Activated CD8-positive, alpha-beta memory T cell treated with anti-CD3 and anti-CD28 coated beads, Interleukin-2, amount 10 ng/mL, durations not matched to agents 7 days and 5 days (primary cell): ENCODE measurements at regions not wholly inside any gene's neighbourhood (a gene's known extent, or its start where the extent isn't known, plus 50 kb on each side); places are given as distances from the start of the nearest gene placed in this dataset.
"Not testable (repeated sequence)": the region's sequence is repeated elsewhere in the genome, so short reads cannot be mapped to it uniquely, and the experiment has no call there.

Experiments used
- ATAC-seq: fragments of 150-1000 bp; cut with Tn5 transposase; one replicate; pipeline ENCODE4 v1.10.0; 2021; ENCODE audit warnings: moderate library complexity
- CTCF ChIA-PET: fragments of 350-600 bp; sonication (Branson Sonifier 250); formaldehyde crosslinking; loops from one replicate; lab custom pipeline; 2021; ENCODE audit warnings: antibody characterized with exemption; lab: Charles Lee
- DNase-seq: peaks from one replicate; pipeline ENCODE4 v3.0.0-alpha.2; 2020
- H3K27ac Mint-ChIP-seq: one replicate; pipeline ENCODE4 v1.8.0; 2021; ENCODE audit warnings: mild to moderate bottlenecking, mixed read lengths
- H3K27me3 Mint-ChIP-seq: one replicate; pipeline ENCODE4 v1.8.0; 2021; ENCODE audit warnings: mixed read lengths
- H3K36me3 Mint-ChIP-seq: one replicate; pipeline ENCODE4 v1.8.0; 2021; ENCODE audit warnings: mild to moderate bottlenecking, mixed read lengths
- H3K4me1 Mint-ChIP-seq: one replicate; pipeline ENCODE4 v1.8.0; 2021; ENCODE audit warnings: mixed read lengths
- H3K4me3 Mint-ChIP-seq: one replicate; pipeline ENCODE4 v1.8.0; 2021; ENCODE audit warnings: mild to moderate bottlenecking, moderate library complexity, mixed read lengths
- H3K9me3 Mint-ChIP-seq: one replicate; pipeline ENCODE4 v1.8.0; 2022; ENCODE audit warnings: low read depth, mixed read lengths

GRCh38 chrX:887724-888123 is 257.1 kb downstream of the SHOX start:
- peaks cover 30% of the 10 kb centered on the region for H3K9me3 Mint-ChIP-seq
- H3K36me3 Mint-ChIP-seq, CTCF ChIA-PET, H3K27me3 Mint-ChIP-seq, DNase-seq, H3K4me1 Mint-ChIP-seq, ATAC-seq, H3K4me3 Mint-ChIP-seq, H3K27ac Mint-ChIP-seq: not testable (repeated sequence)

- H3K4me3 Mint-ChIP-seq = no peak overlapping the region
- H3K9me3 Mint-ChIP-seq = peaks cover 20% of the 10 kb centered on the region
- no peaks in the 10 kb centered on the region for H3K36me3 Mint-ChIP-seq
- DNase-seq (no peak), ATAC-seq (no peak)
- H3K27me3 Mint-ChIP-seq = no peaks in the 10 kb centered on the region
- H3K27ac Mint-ChIP-seq = no peak overlapping the region
- CTCF ChIA-PET = no interaction called here
- H3K4me1 Mint-ChIP-seq = no peaks in the 10 kb centered on the region
Measured at GRCh38 chrX:883588-883987, 253.0 kb downstream of the SHOX start.

- H3K9me3 Mint-ChIP-seq, H3K27ac Mint-ChIP-seq, DNase-seq, H3K4me3 Mint-ChIP-seq, ATAC-seq, H3K27me3 Mint-ChIP-seq, CTCF ChIA-PET, H3K36me3 Mint-ChIP-seq, H3K4me1 Mint-ChIP-seq: not testable (repeated sequence)
Measured at GRCh38 chrX:879756-880698, 249.4 kb downstream of the SHOX start.

DNA sequence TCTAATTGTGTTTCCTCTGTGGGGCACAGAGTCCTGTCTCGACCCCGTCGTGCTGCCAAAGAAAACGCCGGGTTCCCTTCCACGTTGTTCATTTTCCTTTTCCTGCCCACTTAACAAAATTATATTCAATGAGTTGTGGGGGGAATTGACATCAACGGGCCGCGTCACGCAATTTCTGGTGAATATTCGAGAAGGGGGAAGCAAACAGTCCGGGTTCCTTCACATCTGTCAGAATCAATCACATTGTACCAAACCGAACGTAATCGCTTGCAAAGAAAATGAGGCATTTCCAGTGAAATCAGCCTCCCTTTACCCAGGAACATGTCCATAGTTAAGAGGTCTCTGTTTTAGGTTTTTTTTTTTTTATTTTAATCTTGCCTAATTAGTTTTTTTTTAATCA is 243.5 kb downstream of the SHOX start:
- H3K4me1 Mint-ChIP-seq = no peaks in the 10 kb centered on the region
- DNase-seq = no peak
- CTCF ChIA-PET = no interaction called here
- no peak for ATAC-seq
- H3K36me3 Mint-ChIP-seq = peaks cover 2% of the 10 kb centered on the region
- H3K27ac Mint-ChIP-seq = no peak overlapping the region
- H3K4me3 Mint-ChIP-seq = no peak overlapping the region
- no peaks in the 10 kb centered on the region for H3K27me3 Mint-ChIP-seq
- H3K9me3 Mint-ChIP-seq = peaks cover 13% of the 10 kb centered on the region

DNA sequence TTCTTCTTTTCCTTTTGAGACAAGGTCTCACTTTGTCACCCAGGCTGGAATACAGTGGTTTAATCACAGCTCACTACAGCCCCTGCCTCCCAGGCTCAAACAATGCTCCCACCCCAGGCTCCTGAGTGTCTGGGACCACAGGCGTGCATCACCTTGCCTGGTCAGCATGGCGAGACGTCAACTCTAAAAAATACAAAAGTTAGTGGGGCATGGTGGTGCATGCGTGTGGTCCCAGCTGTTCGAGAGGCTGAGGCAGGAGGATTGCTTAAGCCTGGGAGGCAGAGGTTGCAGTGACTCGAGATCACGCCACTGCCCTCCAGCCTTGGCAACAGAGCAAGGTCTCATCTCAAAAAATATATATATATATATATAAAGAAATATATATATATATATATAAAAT is 242.4 kb downstream of the SHOX start:
- no peaks in the 10 kb centered on the region for H3K27me3 Mint-ChIP-seq
- H3K4me3 Mint-ChIP-seq = no peak overlapping the region
- ATAC-seq (no peak), DNase-seq (no peak)
- H3K36me3 Mint-ChIP-seq = peaks cover 2% of the 10 kb centered on the region
- CTCF ChIA-PET = no interaction called here
- no peak overlapping the region for H3K27ac Mint-ChIP-seq
- peaks cover 13% of the 10 kb centered on the region for H3K9me3 Mint-ChIP-seq
- H3K4me1 Mint-ChIP-seq = no peaks in the 10 kb centered on the region

DNA sequence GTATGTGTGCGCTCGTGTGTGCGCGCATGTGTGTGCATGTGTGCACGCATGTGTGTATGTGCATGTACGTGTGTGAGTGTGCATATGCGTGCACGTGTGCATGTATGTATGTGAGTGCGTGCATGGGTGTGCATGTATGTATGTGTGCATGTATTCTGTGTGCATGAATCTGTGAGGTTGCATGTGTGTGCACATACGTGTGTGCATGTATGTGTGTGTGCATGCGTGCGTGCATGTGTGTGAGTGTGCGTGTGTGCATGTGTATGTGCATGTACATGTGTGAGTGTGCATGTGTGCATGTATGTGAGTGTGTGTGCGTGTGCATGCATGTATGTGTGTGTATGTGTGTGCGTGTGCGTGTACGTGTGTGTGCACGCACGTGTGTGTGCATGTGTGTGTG is 241.5 kb downstream of the SHOX start:
- H3K27me3 Mint-ChIP-seq = no peaks in the 10 kb centered on the region

DNA sequence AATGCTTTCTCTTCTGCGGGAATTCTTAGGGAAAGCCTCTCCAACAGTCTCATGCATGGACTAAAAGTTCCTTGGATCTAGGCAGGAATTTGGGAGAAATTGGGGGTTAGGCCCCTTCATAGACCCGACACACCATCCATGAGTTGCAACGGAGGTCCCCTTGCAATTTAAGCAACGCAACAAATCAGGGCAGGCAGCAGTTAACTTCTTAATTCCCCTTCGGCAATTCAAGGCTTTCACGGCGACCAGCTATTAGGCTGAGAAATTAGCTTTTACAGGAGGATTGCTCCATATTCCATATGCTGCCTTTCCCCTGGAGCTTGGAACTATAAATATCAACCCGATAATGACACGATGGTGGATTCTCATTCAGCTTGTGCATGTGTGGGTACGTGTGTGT is 241.0 kb downstream of the SHOX start:
- ATAC-seq (no peak), DNase-seq (no peak)
- Mint-ChIP-seq H3K4me1 (no peaks in the 10 kb centered on the region), H3K4me3 (no peak overlapping the region), H3K9me3 (peaks cover 10% of the 10 kb centered on the region), H3K27ac (no peak overlapping the region), H3K36me3 (peaks cover 2% of the 10 kb centered on the region), H3K27me3 (no peaks in the 10 kb centered on the region)
- CTCF ChIA-PET = no interaction called here

More for the DNA sequence above, 241.5 kb downstream of the SHOX start:
- H3K4me3 Mint-ChIP-seq = no peak overlapping the region
- DNase-seq = no peak
- CTCF ChIA-PET = no interaction called here
- peaks cover 10% of the 10 kb centered on the region for H3K9me3 Mint-ChIP-seq
- H3K27ac Mint-ChIP-seq = no peak overlapping the region
- H3K4me1 Mint-ChIP-seq = no peaks in the 10 kb centered on the region
- ATAC-seq = no peak
- peaks cover 2% of the 10 kb centered on the region for H3K36me3 Mint-ChIP-seq

DNA sequence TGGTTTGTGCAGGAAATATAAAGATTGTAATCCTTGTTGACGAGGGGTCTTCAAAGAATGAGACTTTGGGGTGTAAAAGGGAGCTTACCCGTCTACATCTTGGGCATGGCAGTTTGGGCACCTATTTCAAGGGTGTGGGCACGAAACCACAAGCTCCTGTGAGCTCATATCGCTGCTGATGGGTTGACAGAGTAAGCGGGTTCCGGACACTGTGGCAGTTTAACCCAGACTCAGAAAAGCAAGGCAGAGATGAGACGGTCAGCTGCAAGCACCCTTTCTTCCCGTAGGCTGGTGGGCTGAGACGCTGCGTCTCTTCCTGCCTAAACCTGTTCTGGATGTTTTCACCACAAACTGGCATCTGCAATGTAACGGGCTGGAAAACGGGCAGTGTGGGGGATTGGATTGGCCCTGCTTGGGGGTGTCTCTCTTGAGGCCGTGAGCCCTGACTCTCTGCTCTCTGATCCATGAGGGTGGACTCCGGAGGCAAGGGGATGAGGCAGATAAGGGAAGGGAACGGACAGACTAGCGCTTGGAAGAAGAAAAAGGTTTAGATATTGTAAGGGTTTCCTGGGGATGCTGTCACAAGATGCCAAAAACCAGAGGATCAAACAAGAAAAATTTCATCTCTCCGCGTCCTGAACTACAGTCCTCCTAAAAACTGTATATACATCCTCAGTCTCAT is 237.5 kb downstream of the SHOX start:
- Mint-ChIP-seq H3K4me1 (no peaks in the 10 kb centered on the region), H3K27me3 (no peaks in the 10 kb centered on the region), H3K4me3 (no peak overlapping the region), H3K36me3 (peaks cover 2% of the 10 kb centered on the region), H3K27ac (no peak overlapping the region), H3K9me3 (peaks cover 12% of the 10 kb centered on the region)
- CTCF ChIA-PET = no interaction called here
- ATAC-seq (no peak), DNase-seq (no peak)

DNA sequence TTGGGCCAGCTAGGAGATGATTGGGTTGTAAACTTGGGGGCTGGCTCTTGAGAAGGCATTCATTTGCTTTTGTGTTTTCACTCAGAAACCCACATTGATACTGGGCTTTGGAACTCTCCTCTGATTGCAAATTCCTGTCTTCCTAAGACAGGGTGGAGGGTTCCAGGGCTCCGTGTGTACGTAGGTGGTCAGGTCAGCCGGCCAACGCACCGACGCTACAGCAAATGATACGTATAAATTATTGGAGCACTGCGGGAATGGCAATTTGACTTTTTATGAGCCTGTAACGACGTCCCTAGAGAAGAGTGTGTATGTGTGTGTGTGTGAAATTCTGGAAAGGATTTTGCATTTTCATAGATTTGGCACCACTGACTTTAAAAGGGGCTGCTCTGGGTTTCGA is 236.9 kb downstream of the SHOX start:
- Mint-ChIP-seq H3K27me3 (no peaks in the 10 kb centered on the region), H3K9me3 (peaks cover 13% of the 10 kb centered on the region), H3K4me1 (no peaks in the 10 kb centered on the region), H3K27ac (no peak overlapping the region), H3K4me3 (no peak overlapping the region), H3K36me3 (peaks cover 2% of the 10 kb centered on the region)
- CTCF ChIA-PET = no interaction called here
- ATAC-seq (no peak), DNase-seq (no peak)

DNA sequence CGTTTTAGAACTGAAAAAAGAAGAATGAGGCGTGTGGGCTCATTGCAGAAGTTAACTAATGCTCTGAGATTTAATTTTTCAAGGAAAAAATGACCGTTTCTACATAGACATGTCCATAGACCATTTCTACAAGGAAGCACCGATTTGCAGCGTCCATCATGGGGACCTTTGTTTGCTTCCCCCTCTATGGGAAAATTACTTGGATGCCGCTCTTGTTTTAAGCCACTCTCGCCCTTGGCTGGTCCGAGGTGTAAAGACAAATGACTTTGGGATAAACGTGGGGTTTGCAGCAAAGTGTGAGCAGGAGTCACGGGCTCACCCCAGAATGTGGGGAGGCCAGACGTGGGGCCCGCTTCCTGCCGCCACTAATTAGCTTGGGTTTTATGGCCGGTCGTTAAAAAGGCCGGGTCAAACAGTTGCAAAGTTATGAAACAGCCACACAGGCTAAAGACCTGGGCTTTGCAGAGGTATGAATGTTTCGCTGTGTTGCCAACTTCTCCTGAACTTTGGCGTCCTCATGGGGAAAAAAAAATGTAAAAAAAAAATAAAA is 235.9 kb downstream of the SHOX start:
- Mint-ChIP-seq H3K27ac (no peak overlapping the region), H3K4me3 (no peak overlapping the region), H3K36me3 (peaks cover 2% of the 10 kb centered on the region), H3K9me3 (peaks cover 9% of the 10 kb centered on the region), H3K27me3 (no peaks in the 10 kb centered on the region), H3K4me1 (no peaks in the 10 kb centered on the region)
- CTCF ChIA-PET = no interaction called here
- ATAC-seq (no peak), DNase-seq (no peak)

DNA sequence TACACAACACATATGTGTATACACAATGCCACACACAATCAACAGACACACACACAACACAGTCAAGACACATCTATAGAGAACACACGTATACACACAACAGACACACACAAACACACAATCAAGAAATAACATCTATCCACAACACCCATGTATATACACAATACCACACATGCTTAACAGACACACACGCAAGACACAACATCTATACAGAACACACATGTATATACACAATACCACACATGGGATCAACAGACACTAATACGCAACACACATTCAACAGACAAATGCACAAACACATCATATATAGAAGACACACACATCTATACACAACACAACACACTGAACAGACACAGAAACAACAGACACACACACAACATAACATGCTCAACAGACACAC is 234.8 kb downstream of the SHOX start:
- Mint-ChIP-seq H3K9me3 (peaks cover 7% of the 10 kb centered on the region), H3K36me3 (no peaks in the 10 kb centered on the region), H3K4me1 (no peaks in the 10 kb centered on the region), H3K27me3 (no peaks in the 10 kb centered on the region), H3K4me3 (no peak overlapping the region), H3K27ac (no peak overlapping the region)
- CTCF ChIA-PET = no interaction called here
- no peak for ATAC-seq
- no peak for DNase-seq

DNA sequence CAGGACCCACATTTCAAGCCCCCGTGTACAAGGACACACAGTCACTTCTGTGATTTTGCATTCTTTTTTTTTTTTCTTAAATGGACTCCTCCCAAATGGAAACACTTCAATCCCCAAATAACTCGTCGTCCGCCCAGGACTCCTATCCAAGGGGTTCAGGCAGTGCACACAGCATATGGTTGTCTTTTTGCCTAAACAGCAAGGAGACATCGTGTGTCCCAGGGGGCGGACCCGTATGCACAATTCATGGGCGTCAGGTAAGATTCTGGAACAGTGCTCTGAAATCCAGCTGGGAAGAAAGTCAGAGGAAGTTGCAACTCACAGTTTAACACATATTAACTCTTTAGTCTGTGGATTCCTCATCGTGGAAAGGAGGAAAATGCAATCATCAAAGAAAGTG is 231.3 kb downstream of the SHOX start:
- Mint-ChIP-seq H3K36me3 (no peaks in the 10 kb centered on the region), H3K4me1 (no peaks in the 10 kb centered on the region), H3K9me3 (peaks cover 14% of the 10 kb centered on the region), H3K27ac (no peak overlapping the region), H3K4me3 (no peak overlapping the region), H3K27me3 (no peaks in the 10 kb centered on the region)
- ATAC-seq (no peak), DNase-seq (no peak)
- CTCF ChIA-PET = no interaction called here

GRCh38 chrX:861340-861890 is 230.8 kb downstream of the SHOX start:
- Mint-ChIP-seq H3K36me3 (no peaks in the 10 kb centered on the region), H3K27ac (no peak overlapping the region), H3K4me3 (no peak overlapping the region), H3K9me3 (peaks cover 16% of the 10 kb centered on the region), H3K4me1 (no peaks in the 10 kb centered on the region), H3K27me3 (no peaks in the 10 kb centered on the region)
- ATAC-seq (no peak), DNase-seq (no peak)
- CTCF ChIA-PET = no interaction called here
